KMS-11 (cell line): ENCODE measurements at regions not wholly inside any gene's neighbourhood (a gene's known extent, or its start where the extent isn't known, plus 50 kb on each side); places are given as distances from the start of the nearest gene placed in this dataset.

Experiments
- H2AFZ ChIP-seq: fragments of 200-600 bp; sonication (generic); 2 replicates; pipeline ENCODE4 v1.6.1; 2016; ENCODE audit warnings: antibody characterized with exemption, mixed run types, low read depth
- H3K27ac ChIP-seq: fragments of 200-600 bp; sonication (generic); 2 replicates; pipeline ENCODE4 v1.6.1; 2016; ENCODE audit warnings: mild to moderate bottlenecking, mixed run types
- H3K27me3 ChIP-seq: fragments of 200-600 bp; sonication (generic); 2 replicates; pipeline ENCODE4 v1.6.1; 2017; ENCODE audit warnings: mild to moderate bottlenecking, low read depth, mixed run types, moderate library complexity; ENCODE audit not compliant: insufficient read depth
- H3K36me3 ChIP-seq: fragments of 200-600 bp; sonication (generic); 2 replicates; pipeline ENCODE4 v1.6.1; 2017; ENCODE audit warnings: mild to moderate bottlenecking, mixed run types; ENCODE audit not compliant: insufficient read depth
- H3K4me1 ChIP-seq: fragments of 200-600 bp; sonication (generic); 2 replicates; pipeline ENCODE4 v1.6.1; 2016; ENCODE audit warnings: mild to moderate bottlenecking, low read depth, mixed run types; ENCODE audit not compliant: poor library complexity, severe bottlenecking
- H3K4me2 ChIP-seq: fragments of 200-600 bp; sonication (generic); 2 replicates; pipeline ENCODE4 v1.7.0; 2016; ENCODE audit warnings: mild to moderate bottlenecking, mixed run types
- H3K4me3 ChIP-seq: fragments of 200-600 bp; sonication (generic); IDR thresholded peaks from 2 replicates; pipeline ENCODE4 v1.6.1; 2017; ENCODE audit warnings: low read depth, low read length, mixed read lengths; ENCODE audit not compliant: insufficient read depth
- H3K79me2 ChIP-seq: fragments of 200-600 bp; sonication (generic); 2 replicates; pipeline ENCODE4 v1.6.1; 2016; ENCODE audit warnings: low read depth, mixed run types; ENCODE audit not compliant: insufficient read depth
- H3K9ac ChIP-seq: fragments of 200-600 bp; sonication (generic); 2 replicates; pipeline ENCODE4 v1.6.1; 2016; ENCODE audit warnings: mild to moderate bottlenecking, mixed run types
- H4K20me1 ChIP-seq: fragments of 200-600 bp; sonication (generic); 2 replicates; pipeline ENCODE4 v1.6.1; 2016; ENCODE audit warnings: mild to moderate bottlenecking, mixed run types; ENCODE audit not compliant: insufficient read depth
- TF ChIP-seq, protein P1 (sequence below): fragments of 200-600 bp; sonication (generic); conservative IDR thresholded peaks from 2 replicates; pipeline ENCODE4 v1.6.1; 2017; ENCODE audit warnings: low read depth, mild to moderate bottlenecking, antibody characterized with exemption, low read length, moderate library complexity, mixed read lengths

DNA sequence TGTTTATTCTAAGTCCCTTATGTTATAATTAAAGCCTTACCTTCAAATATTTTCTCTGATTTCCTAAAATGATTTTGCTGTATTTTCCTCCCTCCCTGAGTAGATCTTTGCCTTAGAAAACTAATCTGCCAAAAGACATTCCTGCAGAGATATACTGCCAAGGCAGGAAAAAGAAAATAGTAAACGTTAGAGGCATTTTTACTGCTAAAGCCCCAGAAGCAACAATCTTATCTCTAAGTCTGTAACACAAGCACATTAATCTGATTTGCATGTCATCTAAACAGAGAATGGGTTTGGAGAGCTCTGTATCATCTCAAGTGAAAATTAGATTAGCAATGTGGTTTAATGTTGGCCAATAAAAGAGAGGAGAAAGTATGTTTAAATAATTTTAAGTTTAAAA lies 847.7 kb downstream of the MAT2B start:
- Histone ChIP-seq H3K79me2 (no peaks in the 10 kb centered on the region), H3K36me3 (no peaks in the 10 kb centered on the region), H3K4me2 (no peak overlapping the region), H3K4me1 (no peaks in the 10 kb centered on the region), H3K27me3 (no peaks in the 10 kb centered on the region), H2AFZ (no peak overlapping the region), H3K9ac (no peak overlapping the region), H4K20me1 (no peaks in the 10 kb centered on the region), H3K4me3 (no peak overlapping the region), H3K27ac (no peak overlapping the region)
- TF ChIP-seq, protein P1, sequence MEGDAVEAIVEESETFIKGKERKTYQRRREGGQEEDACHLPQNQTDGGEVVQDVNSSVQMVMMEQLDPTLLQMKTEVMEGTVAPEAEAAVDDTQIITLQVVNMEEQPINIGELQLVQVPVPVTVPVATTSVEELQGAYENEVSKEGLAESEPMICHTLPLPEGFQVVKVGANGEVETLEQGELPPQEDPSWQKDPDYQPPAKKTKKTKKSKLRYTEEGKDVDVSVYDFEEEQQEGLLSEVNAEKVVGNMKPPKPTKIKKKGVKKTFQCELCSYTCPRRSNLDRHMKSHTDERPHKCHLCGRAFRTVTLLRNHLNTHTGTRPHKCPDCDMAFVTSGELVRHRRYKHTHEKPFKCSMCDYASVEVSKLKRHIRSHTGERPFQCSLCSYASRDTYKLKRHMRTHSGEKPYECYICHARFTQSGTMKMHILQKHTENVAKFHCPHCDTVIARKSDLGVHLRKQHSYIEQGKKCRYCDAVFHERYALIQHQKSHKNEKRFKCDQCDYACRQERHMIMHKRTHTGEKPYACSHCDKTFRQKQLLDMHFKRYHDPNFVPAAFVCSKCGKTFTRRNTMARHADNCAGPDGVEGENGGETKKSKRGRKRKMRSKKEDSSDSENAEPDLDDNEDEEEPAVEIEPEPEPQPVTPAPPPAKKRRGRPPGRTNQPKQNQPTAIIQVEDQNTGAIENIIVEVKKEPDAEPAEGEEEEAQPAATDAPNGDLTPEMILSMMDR, result no peak

GRCh38 chr5:164354139-164354751 lies 848.8 kb downstream of the MAT2B start:
- H3K27ac ChIP-seq, result no peak overlapping the region
- H2AFZ ChIP-seq, result no peak overlapping the region
- H3K4me3 ChIP-seq, result no peak overlapping the region
- no peak overlapping the region for H3K9ac ChIP-seq
- H4K20me1 ChIP-seq, result no peaks in the 10 kb centered on the region
- H3K36me3 ChIP-seq, result no peaks in the 10 kb centered on the region
- no peaks in the 10 kb centered on the region for H3K27me3 ChIP-seq
- no peak overlapping the region for H3K4me2 ChIP-seq
- TF ChIP-seq, protein P1, result no peak
- H3K4me1 ChIP-seq, result no peaks in the 10 kb centered on the region
- no peaks in the 10 kb centered on the region for H3K79me2 ChIP-seq

GRCh38 chr5:164355267-164355830 lies 849.9 kb downstream of the MAT2B start:
- H4K20me1 ChIP-seq, result no peaks in the 10 kb centered on the region
- H3K36me3 ChIP-seq, result no peaks in the 10 kb centered on the region
- H3K27ac ChIP-seq, result no peak overlapping the region
- no peaks in the 10 kb centered on the region for H3K79me2 ChIP-seq
- no peaks in the 10 kb centered on the region for H3K27me3 ChIP-seq
- H3K4me1 ChIP-seq, result no peaks in the 10 kb centered on the region
- H3K4me3 ChIP-seq, result no peak overlapping the region
- no peak overlapping the region for H3K9ac ChIP-seq
- no peak overlapping the region for H3K4me2 ChIP-seq
- TF ChIP-seq, protein P1, result no peak
- H2AFZ ChIP-seq, result no peak overlapping the region

DNA sequence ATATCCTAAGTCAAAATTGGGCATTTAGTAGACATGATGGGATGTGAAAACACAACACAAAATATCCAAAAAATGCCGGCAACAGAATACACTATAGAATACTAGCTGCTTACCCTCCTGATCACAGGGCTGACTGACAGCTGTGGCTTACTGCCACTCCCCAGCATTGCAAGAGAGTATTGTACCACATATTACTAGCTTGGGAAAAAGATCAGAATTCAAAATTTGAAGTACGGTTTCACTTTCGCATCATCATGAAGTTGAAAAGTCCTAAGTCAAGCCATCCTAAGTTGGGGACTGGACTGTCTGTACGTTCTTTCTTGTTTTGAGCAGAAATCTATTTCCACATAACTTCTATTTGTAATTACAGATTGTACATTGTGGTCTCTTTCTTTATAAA lies 851.4 kb downstream of the MAT2B start:
- Histone ChIP-seq H3K4me3 (no peak overlapping the region), H3K27me3 (no peaks in the 10 kb centered on the region), H3K4me1 (no peaks in the 10 kb centered on the region), H3K4me2 (no peak overlapping the region), H2AFZ (no peak overlapping the region), H3K36me3 (no peaks in the 10 kb centered on the region), H3K79me2 (no peaks in the 10 kb centered on the region), H4K20me1 (no peaks in the 10 kb centered on the region), H3K27ac (no peak overlapping the region), H3K9ac (no peak overlapping the region)
- TF ChIP-seq, protein P1, result no peak
